Panc1 (cell line): ENCODE measurements at regions not wholly inside any gene's neighbourhood (a gene's known extent, or its start where the extent isn't known, plus 50 kb on each side); places are given as distances from the start of the nearest gene placed in this dataset.

Experiments used
- ATAC-seq: fragments of 200-7000 bp; cut with Tn5 transposase; 2 replicates; pipeline ENCODE4 v1.9.1; 2020; ENCODE audit warnings: mild to moderate bottlenecking, moderate library complexity
- BruUV-seq: library from RNA; stranded (reverse); fragments of 400-500 nt; replicated peaks from 2 replicates; lab custom pipeline; 2021; lab: Mats Ljungman, UMichigan
- CTCF ChIA-PET: fragments of 300-600 bp; sonication (Branson Sonifier 250); formaldehyde crosslinking; loops from one replicate; lab custom pipeline; 2022; ENCODE audit warnings: antibody characterized with exemption; lab: Charles Lee
- POLR2A ChIA-PET: fragments of 300-600 bp; sonication (Branson Sonifier 250); formaldehyde crosslinking; loops from one replicate; lab custom pipeline; 2022; ENCODE audit warnings: antibody characterized with exemption; lab: Charles Lee
- DNase-seq: peaks from one replicate; pipeline ENCODE4 v3.0.0-alpha.2; 2010; ENCODE audit warnings: low read depth, low spot score
- H3K27ac ChIP-seq: 2 replicates; pipeline ENCODE4 v1.5.1; 2011; ENCODE audit warnings: mild to moderate bottlenecking, low read length, inconsistent platforms
- H3K27me3 ChIP-seq: fragments of 200-500 bp; sonication (Bioruptor generic); 2 replicates; pipeline ENCODE4 v1.6.0; 2014; ENCODE audit warnings: low read length, inconsistent platforms; ENCODE audit not compliant: control insufficient read depth, insufficient read depth
- H3K36me3 ChIP-seq: fragments of 200-500 bp; sonication (Bioruptor generic); 2 replicates; pipeline ENCODE4 v1.5.1; 2014; ENCODE audit warnings: inconsistent platforms, mild to moderate bottlenecking, low read length, moderate library complexity; ENCODE audit not compliant: control insufficient read depth, insufficient read depth
- H3K4me1 ChIP-seq: 2 replicates; pipeline ENCODE4 v1.5.1; 2011; ENCODE audit warnings: inconsistent platforms, mild to moderate bottlenecking, low read length, moderate library complexity; ENCODE audit not compliant: control insufficient read depth, insufficient read depth
- H3K4me3 ChIP-seq, 2 experiments: 2 replicates each; pipeline ENCODE4 v1.5.1; 2011 to 2012; ENCODE audit warnings: low read depth in 2 of 2, low read length in 2 of 2, mild to moderate bottlenecking in 2 of 2, inconsistent platforms in 1 of 2, moderate library complexity in 1 of 2
- H3K9me3 ChIP-seq: fragments of 200-500 bp; sonication (Bioruptor generic); 2 replicates; pipeline ENCODE4 v1.5.1; 2014; ENCODE audit warnings: low read depth, mild to moderate bottlenecking, inconsistent platforms, low read length, moderate library complexity; ENCODE audit not compliant: control insufficient read depth, insufficient read depth
- POLR2AphosphoS5 ChIP-seq: IDR thresholded peaks from 2 replicates; pipeline ENCODE4 v1.6.1; 2012; ENCODE audit warnings: mild to moderate bottlenecking, low read depth, low read length, moderate library complexity
- REST ChIP-seq, 2 experiments: IDR thresholded peaks; 2 replicates each; pipeline ENCODE4 v1.6.1; 2011 to 2012; ENCODE audit warnings: low read depth in 2 of 2, control low read depth in 1 of 2, low read length in 1 of 2, mild to moderate bottlenecking in 1 of 2, moderate library complexity in 1 of 2; ENCODE audit not compliant: insufficient read depth in 1 of 2
- SIN3A ChIP-seq: IDR thresholded peaks from 2 replicates; pipeline ENCODE4 v1.6.1; 2012; ENCODE audit warnings: low read depth, mild to moderate bottlenecking, low read length, moderate library complexity, borderline replicate concordance; ENCODE audit not compliant: insufficient read depth
- TCF7L2 ChIP-seq: IDR thresholded peaks from 2 replicates; pipeline ENCODE4 v1.6.1; 2011; ENCODE audit warnings: mild to moderate bottlenecking, low read depth, low read length, inconsistent platforms
- in situ Hi-C: cut with HindIII; loops from 2 replicates; pipeline ENCODE4 v1.10.0; 2016; ENCODE audit warnings: low sequenced_read_pairs, low pct_unique_long_range_greater_than_20kb
- intact Hi-C: fragments of 100-400 bp; cut with micrococcal nuclease; formaldehyde crosslinking; loops from one replicate; pipeline ENCODE4 v1.10.0; 2022; ENCODE audit not compliant: unreplicated experiment
- TF ChIP-seq, protein P1 (sequence below): fragments of 450-650 bp; IDR thresholded peaks from 2 replicates; pipeline ENCODE4 v1.5.1; 2017; ENCODE audit warnings: mild to moderate bottlenecking

DNA sequence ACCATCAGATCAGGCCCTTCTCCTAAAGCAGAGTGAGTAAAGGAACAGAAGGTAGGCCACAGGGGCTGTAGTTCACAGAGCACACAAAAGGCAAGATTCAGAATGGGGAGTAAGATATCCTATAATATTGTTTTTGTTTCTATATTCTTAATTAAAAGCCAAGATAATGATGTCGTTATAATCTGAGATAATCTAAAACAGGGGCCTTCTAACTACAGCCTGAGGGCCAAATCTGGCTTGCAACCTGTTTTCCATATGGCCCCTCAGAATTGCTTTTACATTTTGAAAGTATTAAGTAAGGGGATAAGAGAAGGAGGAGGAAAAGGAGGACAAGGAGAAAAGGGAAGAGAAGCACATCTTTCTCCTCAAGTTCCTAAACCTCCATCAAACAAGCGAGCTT is 435.8 kb downstream of the CSNK1G3 start:
- H3K36me3 ChIP-seq: no peaks in the 10 kb centered on the region
- BruUV-seq: no TSS peak
- no peak for DNase-seq
- ChIA-PET CTCF (no interaction called here), POLR2A (no interaction called here)
- 0 out of 2 replicates have a peak, but pooled peaks cover 11% of the 10 kb centered on the region for H3K4me1 ChIP-seq
- in situ Hi-C loops: no loop called here
- TF ChIP-seq POLR2AphosphoS5 (no peak), TCF7L2 (no peak), SIN3A (no peak), REST (IDR thresholded peaks at IDR 0.05; ENCODE audit: insufficient read depth in 1 of 2, low read depth in 2 of 2, low read length in 1 of 2) (no peak)
- TF ChIP-seq, protein P1, sequence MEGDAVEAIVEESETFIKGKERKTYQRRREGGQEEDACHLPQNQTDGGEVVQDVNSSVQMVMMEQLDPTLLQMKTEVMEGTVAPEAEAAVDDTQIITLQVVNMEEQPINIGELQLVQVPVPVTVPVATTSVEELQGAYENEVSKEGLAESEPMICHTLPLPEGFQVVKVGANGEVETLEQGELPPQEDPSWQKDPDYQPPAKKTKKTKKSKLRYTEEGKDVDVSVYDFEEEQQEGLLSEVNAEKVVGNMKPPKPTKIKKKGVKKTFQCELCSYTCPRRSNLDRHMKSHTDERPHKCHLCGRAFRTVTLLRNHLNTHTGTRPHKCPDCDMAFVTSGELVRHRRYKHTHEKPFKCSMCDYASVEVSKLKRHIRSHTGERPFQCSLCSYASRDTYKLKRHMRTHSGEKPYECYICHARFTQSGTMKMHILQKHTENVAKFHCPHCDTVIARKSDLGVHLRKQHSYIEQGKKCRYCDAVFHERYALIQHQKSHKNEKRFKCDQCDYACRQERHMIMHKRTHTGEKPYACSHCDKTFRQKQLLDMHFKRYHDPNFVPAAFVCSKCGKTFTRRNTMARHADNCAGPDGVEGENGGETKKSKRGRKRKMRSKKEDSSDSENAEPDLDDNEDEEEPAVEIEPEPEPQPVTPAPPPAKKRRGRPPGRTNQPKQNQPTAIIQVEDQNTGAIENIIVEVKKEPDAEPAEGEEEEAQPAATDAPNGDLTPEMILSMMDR: no peak
- H3K27ac ChIP-seq: peak overlapping the region; percentile 45; the same call in 1 of the 2 replicates
- no peaks in the 10 kb centered on the region for H3K9me3 ChIP-seq
- intact Hi-C loops: no loop called here
- no peak overlapping the region for H3K4me3 ChIP-seq
- H3K27me3 ChIP-seq: no peaks in the 10 kb centered on the region
- no peak for ATAC-seq

DNA sequence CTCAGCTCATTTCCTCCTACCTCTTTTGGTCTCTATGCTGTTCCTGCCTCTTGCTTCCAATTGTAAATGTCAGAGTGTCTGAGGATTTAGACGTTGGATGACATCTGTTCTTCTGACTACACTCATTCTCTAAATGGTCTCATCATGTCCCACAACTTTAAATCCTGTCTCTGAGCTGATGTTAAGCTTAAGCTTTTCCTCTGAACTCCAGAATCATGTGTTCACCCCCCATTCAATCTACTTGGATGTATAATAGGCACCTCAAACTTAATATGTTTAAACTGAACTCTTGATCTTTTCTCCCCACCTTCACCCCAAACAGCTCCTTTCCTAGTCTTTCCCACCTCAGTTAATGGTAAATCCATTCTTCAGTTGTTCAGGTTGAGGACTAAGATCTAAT is 433.6 kb downstream of the CSNK1G3 start:
- ATAC-seq (no peak), DNase-seq (no peak)
- Histone ChIP-seq H3K4me1 (no peaks in the 10 kb centered on the region), H3K27me3 (no peaks in the 10 kb centered on the region), H3K9me3 (no peaks in the 10 kb centered on the region), H3K4me3 (no peak overlapping the region), H3K36me3 (no peaks in the 10 kb centered on the region), H3K27ac (peak overlapping the region; percentile 23; the same call in 1 of the 2 replicates)
- in situ Hi-C loops: no loop called here
- ChIA-PET CTCF (no interaction called here), POLR2A (interaction anchor here (0.6 kb wide), 1 partner anchor 710 kb away, joined by 3 read pairs; no protein-coding TSS in a partner anchor)
- no TSS peak for BruUV-seq
- intact Hi-C loops: no loop called here
- TF ChIP-seq SIN3A: no peak
- TF ChIP-seq, protein P1: no peak
- no peak for TF ChIP-seq REST (IDR thresholded peaks at IDR 0.05; ENCODE audit: insufficient read depth in 1 of 2, low read depth in 2 of 2, low read length in 1 of 2)
- no peak for TF ChIP-seq POLR2AphosphoS5
- TF ChIP-seq TCF7L2: no peak
